K562 (cell line): ENCODE measurements at regions not wholly inside any gene's neighbourhood (a gene's known extent, or its start where the extent isn't known, plus 50 kb on each side); places are given as distances from the start of the nearest gene placed in this dataset.

ENCODE experiments used
- ATAC-seq: fragments of 200-7000 bp; cut with Tn5 transposase; 3 replicates; pipeline ENCODE4 v1.9.1; 2020; ENCODE audit warnings: moderate library complexity
- BruUV-seq: library from RNA; stranded (reverse); fragments of 400-500 nt; replicated peaks from 2 replicates; lab custom pipeline; 2021; lab: Mats Ljungman, UMichigan
- CTCF ChIA-PET: fragments of 300-600 bp; formaldehyde crosslinking; extraction: SDS; loops from one replicate; lab custom pipeline; 2021; ENCODE audit warnings: low intra/inter-chr PET ratio; lab: Yijun Ruan, JAX
- POLR2A ChIA-PET: fragments of 300-600, 350-650 bp; sonication (Branson Sonifier 250); formaldehyde crosslinking; extraction: SDS; loops from one replicate; lab custom pipeline; 2021; ENCODE audit warnings: antibody characterized with exemption, inconsistent platforms; lab: Yijun Ruan, JAX
- DNase-seq, 4 experiments: peaks; one replicate each; pipeline versions ENCODE4 v3.0.0 to v3.0.0-alpha.2; 2011 to 2018; ENCODE audit warnings: low spot score in 3 of 4, mixed read lengths in 3 of 4; ENCODE audit errors: extremely low read depth in 1 of 4
- FAIRE-seq: peaks from 2 replicates; lab custom pipeline; 2011; peaks lifted over from hg19 to GRCh38; lab: Jason Lieb, UNC
- H2AFZ ChIP-seq: 2 replicates; pipeline ENCODE4 v1.6.0; 2011; ENCODE audit warnings: low read depth, low read length, control low read depth, inconsistent platforms
- H3K27ac ChIP-seq: fragments of 200-600 bp; 3 replicates; pipeline ENCODE4 v1.8.0; 2011; ENCODE audit warnings: low read depth, mild to moderate bottlenecking, control low read depth, inconsistent platforms, low read length, moderate library complexity, mixed read lengths; ENCODE audit errors: extremely low read depth
- H3K27me3 ChIP-seq, 2 experiments: fragments of 300-600 bp in 1 of 2; 2 replicates in 1 of 2; 3 replicates in 1 of 2; pipeline versions ENCODE4 v1.6.0 to v1.8.0; 2011; ENCODE audit warnings: inconsistent platforms in 2 of 2, low read length in 2 of 2, mild to moderate bottlenecking in 1 of 2, mixed read lengths in 1 of 2, moderate library complexity in 1 of 2; ENCODE audit not compliant: control insufficient read depth in 2 of 2, insufficient read depth in 2 of 2
- H3K36me3 ChIP-seq: fragments of 300-600 bp; 3 replicates; pipeline ENCODE4 v1.8.0; 2011; ENCODE audit warnings: mild to moderate bottlenecking, low read length, inconsistent platforms; ENCODE audit not compliant: control insufficient read depth, insufficient read depth
- H3K4me1 ChIP-seq, 2 experiments: fragments of 200-600 bp in 1 of 2; replicated peaks in 1 of 2; 2 replicates in 1 of 2; 3 replicates in 1 of 2; pipeline versions ENCODE4 v1.5.1 to v1.8.0; 2011; ENCODE audit warnings: inconsistent platforms in 2 of 2, low read length in 2 of 2, mild to moderate bottlenecking in 1 of 2, mixed read lengths in 1 of 2, moderate library complexity in 1 of 2; ENCODE audit not compliant: control insufficient read depth in 2 of 2, insufficient read depth in 2 of 2
- H3K4me2 ChIP-seq: 2 replicates; pipeline ENCODE4 v1.6.1; 2011; ENCODE audit warnings: low read length, control low read depth, inconsistent platforms, mixed read lengths; ENCODE audit not compliant: insufficient read depth
- H3K4me3 ChIP-seq: fragments of 200-600 bp; sonication (generic), shearing (Covaris generic); 2 replicates; pipeline ENCODE4 v1.5.1; 2016; ENCODE audit warnings: control low read depth, inconsistent platforms
- H3K79me2 ChIP-seq: fragments of 200-600 bp; 3 replicates; pipeline ENCODE4 v1.8.0; 2011; ENCODE audit warnings: low read length, inconsistent platforms; ENCODE audit not compliant: control insufficient read depth, insufficient read depth
- H3K9ac ChIP-seq, 2 experiments: 2 replicates each; pipeline versions ENCODE4 v1.6.0 to v1.6.1; 2011; ENCODE audit warnings: low read depth in 2 of 2, low read length in 2 of 2, control low read depth in 1 of 2, inconsistent platforms in 1 of 2, mild to moderate bottlenecking in 1 of 2, mixed read lengths in 1 of 2; ENCODE audit not compliant: insufficient read depth in 1 of 2
- H3K9me1 ChIP-seq: one replicate; pipeline ENCODE4 v1.6.0; 2011; ENCODE audit warnings: inconsistent platforms, mild to moderate bottlenecking, low read length, moderate library complexity; ENCODE audit not compliant: control insufficient read depth, insufficient read depth
- H3K9me3 ChIP-seq: replicated peaks from 2 replicates; pipeline ENCODE4 v1.5.1; 2011; ENCODE audit warnings: low read depth, low read length, inconsistent platforms; ENCODE audit not compliant: control insufficient read depth, insufficient read depth
- H4K20me1 ChIP-seq: replicated peaks from 2 replicates; pipeline ENCODE4 v1.6.1; 2011; ENCODE audit warnings: low read length, inconsistent platforms, mixed read lengths; ENCODE audit not compliant: control insufficient read depth, insufficient read depth
- FOS ChIP-seq: IDR thresholded peaks from 3 replicates; pipeline ENCODE4 v1.6.1; 2011; ENCODE audit not compliant: insufficient read length; ENCODE audit errors: extremely low read depth
- GTF2B ChIP-seq: IDR thresholded peaks from 2 replicates; pipeline ENCODE4 v1.6.1; 2011; ENCODE audit not compliant: insufficient read length; ENCODE audit errors: extremely low read depth
- HNRNPUL1 ChIP-seq: fragments of 200-400 bp; formaldehyde crosslinking; IDR thresholded peaks from 2 replicates; pipeline ENCODE4 v1.6.1; 2017; ENCODE audit warnings: low read length
- NFIC ChIP-seq: fragments of 450-650 bp; IDR thresholded peaks from 2 replicates; pipeline ENCODE4 v1.6.1; 2017; ENCODE audit warnings: mild to moderate bottlenecking, inconsistent platforms
- NFIX ChIP-seq: fragments of 250-450 bp; sonication (Bioruptor Pico); IDR thresholded peaks from 2 replicates; pipeline ENCODE4 v1.4.0; 2020; ENCODE audit warnings: low read depth, mild to moderate bottlenecking, moderate library complexity
- PREB ChIP-seq: sonication (generic); formaldehyde crosslinking; IDR thresholded peaks from 2 replicates; pipeline ENCODE4 v1.8.1; 2023; ENCODE audit warnings: mild to moderate bottlenecking, missing genetic modification reagents
- RBM15 ChIP-seq: fragments of 200-400 bp; formaldehyde crosslinking; IDR thresholded peaks from 2 replicates; pipeline ENCODE4 v1.6.1; 2018; ENCODE audit warnings: mild to moderate bottlenecking, low read length, moderate library complexity; ENCODE audit not compliant: insufficient read depth
- RBM34 ChIP-seq: fragments of 200-400 bp; formaldehyde crosslinking; IDR thresholded peaks from 2 replicates; pipeline ENCODE4 v1.6.1; 2018; ENCODE audit warnings: low read length, borderline replicate concordance; ENCODE audit not compliant: insufficient read depth
- SRSF9 ChIP-seq: fragments of 200-400 bp; formaldehyde crosslinking; IDR thresholded peaks from 2 replicates; pipeline ENCODE4 v1.6.1; 2017; ENCODE audit warnings: low read depth, low read length, borderline replicate concordance
- TEAD4 ChIP-seq, 2 experiments: sonication (generic) in 1 of 2; formaldehyde crosslinking in 1 of 2; IDR thresholded peaks; 2 replicates each; pipeline versions ENCODE4 v1.6.1 to v1.8.0; 2012 to 2022; ENCODE audit warnings: borderline replicate concordance in 1 of 2, inconsistent platforms in 1 of 2, low read length in 1 of 2, mild to moderate bottlenecking in 1 of 2, missing genetic modification reagents in 1 of 2
- THRAP3 ChIP-seq: fragments of 450-650 bp; IDR thresholded peaks from 2 replicates; pipeline ENCODE4 v1.6.1; 2016; ENCODE audit warnings: mild to moderate bottlenecking, inconsistent platforms, borderline replicate concordance
- ZNF175 ChIP-seq: fragments of 200-800 bp; sonication (Bioruptor generic); IDR thresholded peaks from 2 replicates; pipeline ENCODE4 v1.6.1; 2016; ENCODE audit warnings: low read depth, mild to moderate bottlenecking, missing genetic modification characterization, missing compliant biosample characterization
- ZNF408 ChIP-seq: fragments of 250-450 bp; sonication (Bioruptor Pico); IDR thresholded peaks from 2 replicates; pipeline ENCODE4 v1.4.0; 2020; ENCODE audit warnings: low read depth, mild to moderate bottlenecking, moderate library complexity
- ZNF655 ChIP-seq: fragments of 250-450 bp; sonication (Bioruptor Pico); IDR thresholded peaks from 2 replicates; pipeline ENCODE4 v1.5.0; 2021
- WGBS: fragments of 100-300 bp; shearing (Covaris generic); methylation state at CpG from one replicate; pipeline ENCODE4 v1.1.6; 2016; ENCODE audit warnings: low coverage, mixed read lengths; ENCODE audit not compliant: insufficient coverage; ENCODE audit errors: missing lambda C conversion rate; 5-methylcytosine and 5-hydroxymethylcytosine counted together
- in situ Hi-C: fragments of 300-500 bp; cut with MboI; formaldehyde crosslinking; loops from 4 replicates; pipeline ENCODE4 v1.15.0; 2018; ENCODE audit warnings: inconsistent platforms, mixed read lengths
- intact Hi-C: fragments of 100-400 bp; cut with micrococcal nuclease; formaldehyde crosslinking; loops from 2 replicates; pipeline ENCODE4 v1.14.2; 2022

- FAIRE-seq, result no peak
- no peak for DNase-seq
- H3K4me2 ChIP-seq, result no peak overlapping the region
- no peaks in the 10 kb centered on the region for H3K79me2 ChIP-seq
- no peak overlapping the region for H3K4me3 ChIP-seq
- POLR2A ChIA-PET, result no interaction called here
- no peaks in the 10 kb centered on the region for H3K27me3 ChIP-seq
- H3K9ac ChIP-seq, result no peak overlapping the region
- in situ Hi-C loops (no loop called here), intact Hi-C loops (no loop called here)
- H3K9me1 ChIP-seq, result no peaks in the 10 kb centered on the region
- no peaks in the 10 kb centered on the region for H4K20me1 ChIP-seq
- H2AFZ ChIP-seq, result no peak overlapping the region
- H3K4me1 ChIP-seq, result no peaks in the 10 kb centered on the region
- no peak for ATAC-seq
- BruUV-seq, result no TSS peak
- CTCF ChIA-PET, result no interaction called here
- TF ChIP-seq NFIC (peak; percentile 97), HNRNPUL1 (no peak), NFIX (CRISPR knock-in tag) (peak; percentile 98), ZNF655 (CRISPR knock-in tag) (no peak)
- H3K9me3 ChIP-seq, result no peaks in the 10 kb centered on the region; the same call in 1 of the 2 replicates
- 0% methylated on average over 3 of the region's 3 CpGs for WGBS
- H3K36me3 ChIP-seq, result no peaks in the 10 kb centered on the region
- H3K27ac ChIP-seq, result no peak overlapping the region
Measured at GRCh38 chr1:98221923-98222322, 301.1 kb upstream of the DPYD start.

DNA sequence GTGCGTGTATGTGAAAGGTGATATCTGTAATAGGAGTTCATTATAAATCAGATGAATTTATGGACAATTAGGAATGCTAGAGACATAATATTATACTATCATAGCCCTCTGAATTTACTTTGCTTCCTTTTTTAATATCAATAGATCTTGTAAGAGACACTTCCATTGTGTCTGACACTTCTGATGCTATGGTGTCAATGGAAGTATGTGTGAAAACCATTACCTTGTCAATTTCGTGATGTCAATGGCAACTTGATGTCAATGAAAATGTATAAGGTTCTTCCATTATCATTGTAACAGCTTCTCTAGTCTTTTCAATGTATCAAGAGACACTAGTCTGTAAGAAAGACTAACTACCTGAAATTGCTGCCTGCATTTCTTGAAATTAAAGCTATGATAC, 296.8 kb upstream of the DPYD start:
- Histone ChIP-seq H4K20me1 (no peaks in the 10 kb centered on the region), H3K9ac (no peak overlapping the region), H3K4me3 (no peak overlapping the region), H3K27me3 (no peaks in the 10 kb centered on the region), H3K36me3 (no peaks in the 10 kb centered on the region), H3K79me2 (no peaks in the 10 kb centered on the region), H2AFZ (no peak overlapping the region), H3K27ac (no peak overlapping the region), H3K9me3 (no peaks in the 10 kb centered on the region; the same call in 1 of the 2 replicates), H3K4me2 (no peak overlapping the region), H3K9me1 (no peaks in the 10 kb centered on the region), H3K4me1 (no peaks in the 10 kb centered on the region)
- ChIA-PET CTCF (no interaction called here), POLR2A (no interaction called here)
- WGBS, result 0% methylated on average over 2 of the region's 2 CpGs
- in situ Hi-C loops (no loop called here), intact Hi-C loops (no loop called here)
- no TSS peak for BruUV-seq
- ATAC-seq (no peak), DNase-seq (no peak), FAIRE-seq (no peak)
- TF ChIP-seq ZNF408 (CRISPR knock-in tag), result no peak
- TF ChIP-seq SRSF9, result no peak
- TF ChIP-seq TEAD4 (IDR thresholded peaks at IDR 0.05; ENCODE audit: low read length), result no peak
- no peak for TF ChIP-seq TEAD4 (CRISPR knock-in tag; IDR thresholded peaks at IDR 0.05; ENCODE audit: borderline replicate concordance)
- no peak for TF ChIP-seq FOS
- TF ChIP-seq RBM15, result no peak
- no peak for TF ChIP-seq THRAP3
- no peak for TF ChIP-seq PREB (CRISPR knock-in tag)
- TF ChIP-seq ZNF175 (CRISPR knock-in tag), result no peak
- no peak for TF ChIP-seq RBM34
- TF ChIP-seq GTF2B, result no peak
